HEK293T (cell line): ENCODE measurements at regions not wholly inside any gene's neighbourhood (a gene's known extent, or its start where the extent isn't known, plus 50 kb on each side); places are given as distances from the start of the nearest gene placed in this dataset.

Experiments used
- CTCF ChIA-PET: fragments of 350-600 bp; formaldehyde crosslinking; extraction: SDS; loops from one replicate; lab custom pipeline; 2021; ENCODE audit warnings: antibody characterized with exemption, inconsistent platforms; lab: Yijun Ruan, JAX
- POLR2A ChIA-PET: fragments of 350-600 bp; formaldehyde crosslinking; extraction: SDS; loops from one replicate; lab custom pipeline; 2020; ENCODE audit warnings: antibody characterized with exemption, inconsistent platforms; lab: Yijun Ruan, JAX
- DNase-seq: peaks from one replicate; pipeline ENCODE4 v3.0.0; 2012; ENCODE audit warnings: mixed read lengths; ENCODE audit errors: extremely low spot score
- ARNT ChIP-seq: fragments of 450-650 bp; IDR thresholded peaks from 2 replicates; pipeline ENCODE4 v1.6.1; 2017; ENCODE audit warnings: mild to moderate bottlenecking
- BHLHE40 ChIP-seq: fragments of 450-650 bp; IDR thresholded peaks from 2 replicates; pipeline ENCODE4 v1.6.1; 2016; ENCODE audit warnings: mild to moderate bottlenecking, moderate library complexity, borderline replicate concordance
- CTBP1 ChIP-seq: fragments of 450-650 bp; IDR thresholded peaks from 2 replicates; pipeline ENCODE4 v1.6.1; 2016; ENCODE audit warnings: borderline replicate concordance
- ELF4 ChIP-seq: fragments of 450-650 bp; IDR thresholded peaks from 2 replicates; pipeline ENCODE4 v1.6.1; 2017; ENCODE audit warnings: antibody characterized with exemption
- FOXA1 ChIP-seq: fragments of 450-650 bp; IDR thresholded peaks from 2 replicates; pipeline ENCODE4 v1.6.1; 2016; ENCODE audit warnings: mild to moderate bottlenecking
- FOXK2 ChIP-seq: fragments of 450-650 bp; IDR thresholded peaks from 2 replicates; pipeline ENCODE4 v1.6.1; 2016; ENCODE audit warnings: mild to moderate bottlenecking
- FOXM1 ChIP-seq: fragments of 450-650 bp; IDR thresholded peaks from 2 replicates; pipeline ENCODE4 v1.6.1; 2017; ENCODE audit warnings: mild to moderate bottlenecking, borderline replicate concordance
- HDGF ChIP-seq: fragments of 450-650 bp; IDR thresholded peaks from 2 replicates; pipeline ENCODE4 v1.6.1; 2017; ENCODE audit warnings: antibody characterized with exemption, borderline replicate concordance
- L3MBTL2 ChIP-seq: fragments of 450-650 bp; conservative IDR thresholded peaks from 2 replicates; pipeline ENCODE4 v1.6.1; 2016; ENCODE audit warnings: mild to moderate bottlenecking
- LEF1 ChIP-seq: fragments of 450-650 bp; IDR thresholded peaks from 2 replicates; pipeline ENCODE4 v1.6.1; 2017; ENCODE audit warnings: mild to moderate bottlenecking, borderline replicate concordance
- NFRKB ChIP-seq: fragments of 450-650 bp; IDR thresholded peaks from 2 replicates; pipeline ENCODE4 v1.6.1; 2016; ENCODE audit warnings: mild to moderate bottlenecking, moderate library complexity
- PKNOX1 ChIP-seq: fragments of 450-650 bp; IDR thresholded peaks from 2 replicates; pipeline ENCODE4 v1.6.1; 2016
- SP1 ChIP-seq: fragments of 450-650 bp; IDR thresholded peaks from 2 replicates; pipeline ENCODE4 v1.6.1; 2017
- SUZ12 ChIP-seq: fragments of 450-650 bp; IDR thresholded peaks from 2 replicates; pipeline ENCODE4 v1.6.1; 2016; ENCODE audit warnings: mild to moderate bottlenecking
- TARDBP ChIP-seq: fragments of 450-650 bp; IDR thresholded peaks from 2 replicates; pipeline ENCODE4 v1.6.1; 2016
- ZNF384 ChIP-seq: fragments of 450-650 bp; IDR thresholded peaks from 2 replicates; pipeline ENCODE4 v1.6.1; 2016

GRCh38 chr9:109710830-109711229 lies 69.2 kb upstream of the PALM2AKAP2 start:
- CTCF ChIA-PET, result interaction anchor here (1.1 kb wide), 1 partner anchor 124 kb away, joined by 3 read pairs; no protein-coding TSS in a partner anchor
- no peak for DNase-seq
- TF ChIP-seq BHLHE40, result no peak
- TF ChIP-seq ZNF384, result no peak
- TF ChIP-seq LEF1, result no peak
- no peak for TF ChIP-seq FOXK2
- no peak for TF ChIP-seq TARDBP
- no peak for TF ChIP-seq FOXM1
- no peak for TF ChIP-seq ELF4
- no peak for TF ChIP-seq HDGF
- TF ChIP-seq CTBP1, result no peak
- POLR2A ChIA-PET, result no interaction called here

GRCh38 chr9:109715344-109715743 lies 64.7 kb upstream of the PALM2AKAP2 start:
- TF ChIP-seq FOXA1, result no peak
- no peak for TF ChIP-seq HDGF
- no peak for TF ChIP-seq FOXM1
- no peak for TF ChIP-seq LEF1
- no peak for TF ChIP-seq ELF4
- no peak for TF ChIP-seq ZNF384
- TF ChIP-seq L3MBTL2, result no peak
- TF ChIP-seq FOXK2, result no peak
- no peak for DNase-seq
- ChIA-PET POLR2A (no interaction called here), CTCF (interaction anchor here (0.6 kb wide), 1 partner anchor 746 kb away, joined by 5 read pairs; no protein-coding TSS in a partner anchor)

GRCh38 chr9:109716631-109717030 lies 63.4 kb upstream of the PALM2AKAP2 start:
- DNase-seq, result no peak
- ChIA-PET CTCF (no interaction called here), POLR2A (no interaction called here)
- TF ChIP-seq HDGF (no peak), CTBP1 (no peak), SP1 (no peak), ARNT (no peak)

- CTCF ChIA-PET, result no interaction called here
- no peak for DNase-seq
- TF ChIP-seq FOXA1 (no peak), SUZ12 (no peak), SP1 (no peak), ZNF384 (no peak), ELF4 (no peak), PKNOX1 (no peak)
- POLR2A ChIA-PET, result no interaction called here
These were observed 62.7 kb upstream of the PALM2AKAP2 start for GRCh38 chr9:109717342-109717741.

GRCh38 chr9:109718861-109719260 lies 61.1 kb upstream of the PALM2AKAP2 start:
- TF ChIP-seq CTBP1 (no peak), ARNT (no peak), ZNF384 (no peak), LEF1 (no peak), TARDBP (no peak), BHLHE40 (no peak), HDGF (no peak), SP1 (no peak), FOXM1 (no peak), FOXA1 (no peak), L3MBTL2 (no peak), SUZ12 (no peak), NFRKB (no peak), FOXK2 (no peak), ELF4 (no peak), PKNOX1 (no peak)
- POLR2A ChIA-PET, result no interaction called here
- CTCF ChIA-PET, result no interaction called here
- no peak for DNase-seq

- ChIA-PET CTCF (no interaction called here), POLR2A (interaction anchor here (0.9 kb wide), 1 partner anchor 96 kb away, joined by 3 read pairs; no protein-coding TSS in a partner anchor)
- TF ChIP-seq FOXK2 (no peak), HDGF (no peak), CTBP1 (no peak), LEF1 (no peak), SP1 (no peak)
- DNase-seq, result no peak
These were observed 59.0 kb upstream of the PALM2AKAP2 start for GRCh38 chr9:109721001-109721400.

- CTCF ChIA-PET, result no interaction called here
- DNase-seq, result no peak
- TF ChIP-seq NFRKB, result no peak
- no peak for TF ChIP-seq SP1
- TF ChIP-seq FOXK2, result no peak
- TF ChIP-seq BHLHE40, result no peak
- TF ChIP-seq SUZ12, result no peak
- TF ChIP-seq CTBP1, result no peak
- TF ChIP-seq LEF1, result no peak
- no peak for TF ChIP-seq ELF4
- TF ChIP-seq FOXM1, result no peak
- TF ChIP-seq ARNT, result no peak
- no peak for TF ChIP-seq ZNF384
- no peak for TF ChIP-seq HDGF
- POLR2A ChIA-PET, result no interaction called here
These were observed 58.0 kb upstream of the PALM2AKAP2 start for GRCh38 chr9:109722007-109722406.
